CD4-positive, alpha-beta T cell treated with Interleukin-2 at 100 ng/mL for 4 hours (primary cell): ENCODE measurements at regions not wholly inside any gene's neighbourhood (a gene's known extent, or its start where the extent isn't known, plus 50 kb on each side); places are given as distances from the start of the nearest gene placed in this dataset.
"Not testable (repeated sequence)": the region's sequence is repeated elsewhere in the genome, so short reads cannot be mapped to it uniquely, and the experiment has no call there.

ENCODE experiments used
- DNase-seq: peaks from one replicate; pipeline ENCODE4 v3.0.0-alpha.2; 2020; ENCODE audit warnings: low spot score

DNA sequence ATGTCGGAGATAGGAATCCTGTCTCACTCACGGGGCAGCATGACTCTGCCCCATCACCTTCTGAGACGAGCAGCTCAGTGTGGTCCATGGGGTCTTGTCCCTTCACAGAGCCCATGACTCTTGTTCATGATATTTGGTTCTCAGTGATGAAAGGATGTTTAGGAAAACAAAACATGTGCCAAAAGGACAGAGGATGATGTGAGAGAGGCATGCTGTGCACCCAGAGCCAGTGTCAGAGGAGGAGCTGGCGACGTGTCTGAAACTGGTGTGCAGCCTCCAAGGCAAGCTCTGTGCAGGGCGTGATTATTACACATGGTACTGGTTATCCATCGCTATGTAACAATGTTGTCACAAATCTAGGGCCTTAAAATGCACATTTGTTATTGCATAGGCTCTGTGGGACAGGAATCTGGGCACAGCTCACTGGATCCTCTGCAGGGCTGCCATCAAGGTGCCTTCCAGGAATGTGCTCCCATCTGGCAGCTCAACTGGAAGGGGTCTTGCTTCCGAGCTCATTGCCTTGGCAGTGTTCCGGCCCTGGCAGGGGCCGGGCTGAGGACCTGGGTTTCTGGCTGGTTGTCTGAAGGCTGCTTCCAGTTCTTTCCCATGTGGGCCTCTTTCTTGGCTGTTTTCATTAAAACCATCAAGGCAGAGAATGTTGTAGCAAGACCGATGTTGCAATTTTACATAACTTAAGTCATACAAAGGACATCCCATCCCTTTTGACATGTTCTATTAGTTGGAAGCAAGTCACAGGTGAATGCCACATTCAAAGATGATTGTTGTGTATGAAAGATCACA, 175.4 kb downstream of the ERMARD start:
- DNase-seq: no peak

DNA sequence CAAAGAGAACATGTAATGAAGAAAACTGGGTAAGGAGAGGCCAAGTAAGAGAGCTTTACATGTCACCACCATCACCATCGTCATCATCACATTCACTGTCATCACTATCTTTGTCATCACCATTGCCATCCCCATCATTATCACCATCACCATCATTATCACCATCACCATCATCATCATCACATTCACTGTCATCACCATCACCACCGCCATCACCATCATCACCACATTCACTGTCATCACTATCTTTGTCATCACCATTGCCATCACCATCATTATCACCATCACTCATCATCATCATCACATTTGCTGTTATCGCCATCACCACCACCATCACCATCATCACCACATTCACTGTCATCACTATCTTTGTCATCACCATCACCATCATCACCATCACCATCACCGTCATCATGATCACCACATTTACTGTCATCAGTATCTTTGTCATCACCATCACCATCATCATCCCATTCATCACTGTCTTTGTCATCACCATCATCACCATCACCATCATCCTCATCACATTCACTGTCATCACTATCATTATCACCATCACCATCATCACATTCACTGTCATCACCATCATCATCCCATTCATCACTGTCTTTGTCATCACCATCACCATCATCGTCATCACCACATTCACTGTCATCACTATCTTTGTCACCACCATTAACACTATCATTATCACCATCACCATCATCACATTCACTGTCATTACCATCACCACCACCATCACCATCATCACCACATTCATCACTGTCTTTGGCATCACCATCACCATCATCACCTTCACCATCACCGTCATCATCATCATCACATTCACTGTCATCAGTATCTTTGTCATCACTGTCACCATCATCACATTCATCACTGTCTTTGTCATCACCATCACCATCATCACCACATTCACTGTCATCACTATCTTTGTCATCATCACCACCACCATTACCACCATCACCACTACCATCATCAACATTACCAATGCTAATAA, 172.3 kb downstream of the ERMARD start:
- no peak for DNase-seq

DNA sequence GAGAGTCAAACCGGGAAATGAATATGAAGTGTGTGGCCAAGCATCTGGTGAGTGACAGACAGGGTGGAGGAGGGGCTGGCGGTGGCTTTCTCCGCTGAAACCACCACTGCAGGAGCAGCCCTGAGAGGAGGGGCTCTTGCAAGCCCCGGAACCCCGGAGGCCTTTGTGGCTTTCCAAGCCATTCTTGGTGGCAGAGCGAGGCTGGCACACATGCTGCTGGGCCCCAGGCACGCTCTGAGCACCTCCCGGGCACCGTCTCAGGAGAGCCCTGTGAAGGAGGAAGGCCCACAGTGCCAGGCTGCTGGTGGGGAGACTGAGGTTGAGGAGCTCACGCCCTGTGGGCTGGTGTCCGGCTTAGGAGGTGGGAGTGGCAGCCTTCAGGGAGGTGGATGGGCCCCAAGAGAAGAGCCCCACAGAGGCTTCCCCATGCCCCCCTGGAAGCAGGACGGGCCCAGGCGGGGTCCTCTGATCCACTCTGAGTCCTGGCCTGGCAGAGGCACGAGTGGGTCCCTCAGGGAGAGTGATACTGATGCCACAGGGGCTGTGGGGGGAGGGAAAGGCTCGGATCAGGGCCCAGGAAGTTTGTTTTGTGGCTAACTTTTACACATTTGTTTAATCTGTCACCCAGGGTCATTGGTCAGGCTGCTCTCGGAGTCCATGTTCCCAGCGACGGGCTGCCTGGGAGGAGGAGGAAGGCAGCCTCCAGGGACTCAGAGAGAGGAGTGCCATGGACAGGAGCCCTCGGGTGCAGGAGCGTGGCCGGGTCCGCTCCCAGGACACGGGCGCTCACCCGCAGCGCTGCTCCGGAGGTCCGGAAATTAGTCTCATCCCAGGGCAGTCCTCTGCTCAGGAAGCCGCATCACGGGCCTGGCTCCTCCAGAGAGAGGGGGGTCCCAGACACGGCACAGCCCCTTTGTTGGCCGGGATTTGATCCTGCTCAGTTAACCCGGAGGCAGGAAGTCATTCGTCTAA, 170.7 kb downstream of the ERMARD start:
- DNase-seq: no peak

DNA sequence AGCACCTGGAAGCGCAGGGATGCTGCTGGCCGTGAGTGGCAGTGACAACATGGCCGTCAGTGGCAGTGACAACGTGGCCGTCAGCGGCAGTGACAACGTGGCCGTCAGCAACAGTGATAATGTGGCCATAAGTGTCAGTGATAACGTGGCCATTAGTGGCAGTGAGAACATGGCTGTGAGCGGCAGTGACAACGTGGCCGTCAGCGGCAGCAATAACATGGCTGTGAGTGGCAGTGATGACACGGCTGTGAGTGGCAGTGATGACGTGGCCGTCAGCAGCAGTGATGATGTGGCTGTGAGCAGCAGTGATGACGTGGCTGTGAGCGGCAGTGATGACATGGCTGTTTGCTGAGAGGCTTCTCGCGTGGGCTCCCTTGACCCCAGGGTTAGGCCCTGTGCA, 169.8 kb downstream of the ERMARD start:
- no peak for DNase-seq

DNA sequence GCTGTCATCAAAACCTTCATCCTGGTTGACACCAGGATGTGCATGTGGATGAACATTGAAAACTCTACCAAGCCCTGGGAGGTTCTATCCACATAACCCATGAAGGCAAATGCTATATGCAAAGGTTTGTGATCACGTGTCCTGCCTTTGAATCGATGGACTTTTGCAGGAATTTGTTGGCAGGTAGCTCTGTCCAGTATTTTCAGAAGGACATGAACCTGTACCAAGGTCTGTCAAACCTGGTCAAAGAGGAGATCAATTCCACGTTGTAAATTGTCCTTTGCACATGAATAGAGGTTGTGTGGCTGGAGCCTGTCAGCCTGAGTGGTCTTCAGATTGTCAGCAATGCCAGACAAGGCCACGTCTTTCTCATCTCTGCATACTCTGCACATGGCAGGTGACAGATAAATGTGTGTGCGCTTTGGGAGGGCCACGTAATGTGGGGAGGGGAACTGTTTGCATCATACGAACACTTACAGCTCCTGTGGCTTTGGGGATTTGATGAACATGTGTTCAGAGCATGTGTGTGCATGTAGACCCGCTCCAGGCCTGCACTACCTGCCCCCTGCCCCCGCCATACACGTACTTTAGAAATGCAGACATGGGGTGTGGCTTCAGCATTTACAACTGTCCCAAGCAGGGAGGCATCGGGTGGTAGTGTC, 169.1 kb downstream of the ERMARD start:
- no peak for DNase-seq

DNA sequence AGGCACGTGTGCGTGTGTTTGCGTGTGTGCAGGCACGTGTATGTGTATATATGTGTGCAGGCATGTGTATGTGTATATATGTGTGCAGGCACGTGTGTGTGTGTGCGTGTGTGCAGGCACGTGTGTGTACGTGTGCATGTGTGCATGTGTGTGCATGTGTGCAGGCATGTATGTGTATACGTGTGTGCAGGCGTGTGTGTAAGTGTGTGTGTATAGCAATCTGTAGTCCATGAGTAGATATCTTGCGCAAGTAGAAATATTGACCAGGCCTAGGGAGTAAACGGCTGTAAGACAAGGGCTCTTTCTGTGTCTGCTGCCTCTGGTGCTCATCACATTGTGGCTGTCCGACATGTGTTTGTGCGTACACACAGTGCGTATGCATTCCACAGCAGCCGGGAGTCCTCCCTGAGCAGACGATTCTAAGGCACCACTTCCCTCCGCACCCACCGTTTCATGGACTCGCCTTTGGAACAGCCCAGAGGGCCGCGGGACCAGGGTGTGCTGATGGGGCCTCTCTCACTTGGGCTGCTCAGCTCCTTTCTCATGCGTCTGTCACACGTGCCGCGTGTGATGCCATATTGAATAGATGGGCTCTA, 167.6 kb downstream of the ERMARD start:
- no peak for DNase-seq

DNA sequence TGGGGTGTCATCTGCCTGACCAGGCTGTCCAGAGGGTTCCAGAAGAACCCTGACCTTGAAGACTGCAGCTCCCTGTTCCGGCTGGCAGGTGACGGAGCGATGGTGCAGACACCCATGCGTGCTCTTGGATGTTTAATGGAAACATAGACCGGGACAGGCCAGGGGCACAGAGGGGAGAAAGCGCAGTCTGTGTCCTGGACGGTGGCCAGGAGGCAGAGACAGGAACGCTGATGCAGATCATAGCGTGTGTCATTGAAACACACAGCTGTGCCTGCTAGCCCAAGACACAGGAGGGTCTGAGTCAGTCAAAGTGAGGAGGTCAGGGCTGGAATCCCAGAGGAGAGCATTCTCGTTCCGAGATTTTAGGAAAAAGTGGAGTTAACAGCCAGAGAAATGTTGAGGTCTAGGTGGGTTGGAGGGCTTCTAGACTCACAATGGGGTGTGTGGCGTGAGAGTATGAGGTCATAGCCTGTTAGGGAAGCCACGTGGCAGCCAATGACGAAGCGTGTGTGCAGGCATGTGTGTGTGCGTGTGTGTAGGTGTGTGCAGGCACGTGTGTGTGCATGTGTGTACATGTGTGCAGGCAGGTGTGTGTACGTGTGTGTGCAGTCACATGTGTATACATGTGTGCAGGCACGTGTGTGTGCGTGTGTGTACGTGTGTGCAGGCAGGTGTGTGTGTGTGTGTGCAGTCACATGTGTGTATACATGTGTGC, 167.0 kb downstream of the ERMARD start:
- no peak for DNase-seq

DNA sequence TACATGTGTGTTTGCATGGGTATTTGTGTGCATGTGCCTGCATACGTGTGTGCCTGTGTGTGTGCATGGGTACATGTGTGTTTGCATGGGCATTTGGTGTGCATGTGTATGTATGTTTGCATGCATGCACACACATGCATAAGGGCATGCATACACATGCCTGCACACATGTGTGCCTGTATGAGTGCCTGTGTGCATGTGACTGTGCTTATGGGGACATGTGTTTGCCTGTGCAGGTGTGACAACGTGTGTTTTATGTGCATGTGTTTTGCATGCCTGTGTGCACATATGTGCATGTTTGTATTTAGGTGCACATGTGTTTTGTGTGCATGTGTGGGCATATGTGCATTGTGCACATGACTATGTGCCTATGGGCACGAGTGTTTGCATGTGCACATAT, 165.7 kb downstream of the ERMARD start:
- DNase-seq: no peak

DNA sequence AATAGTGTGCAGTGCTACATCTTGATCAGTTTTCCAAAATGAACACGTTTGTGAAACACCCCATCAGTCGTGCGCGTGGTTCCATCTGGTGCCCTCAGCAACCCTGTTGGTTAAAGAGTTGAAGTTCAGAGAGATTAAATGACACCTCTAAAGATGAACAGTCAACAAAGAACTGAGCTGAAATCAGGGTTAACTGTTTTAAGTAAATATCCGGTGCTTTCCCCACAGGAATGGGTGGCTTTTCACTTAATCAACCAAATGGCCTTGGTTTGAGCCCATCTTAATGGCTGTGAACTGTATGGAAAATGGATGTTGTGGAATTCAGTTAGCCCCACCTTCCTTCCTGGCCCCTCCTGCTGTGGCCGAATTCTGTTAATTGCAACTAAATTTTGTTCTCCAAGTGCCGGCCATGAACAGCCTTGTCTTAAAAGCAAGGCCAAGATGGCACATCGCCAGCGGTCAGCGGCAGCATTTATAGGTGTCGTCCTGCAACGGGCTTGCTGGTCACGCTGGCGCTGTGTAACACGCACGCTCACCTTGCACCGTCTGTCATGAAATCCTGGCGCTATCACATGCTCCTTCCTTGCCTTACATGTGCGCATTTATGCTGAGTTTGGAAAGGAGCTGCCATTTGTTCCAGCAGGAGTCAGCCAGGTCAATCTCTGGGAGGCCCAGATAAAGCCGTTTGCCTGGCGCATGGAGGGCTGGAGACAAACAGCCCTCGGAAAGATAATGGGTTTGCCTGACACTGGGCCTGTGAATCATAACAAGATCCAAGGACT, 164.5 kb downstream of the ERMARD start:
- DNase-seq: no peak

DNA sequence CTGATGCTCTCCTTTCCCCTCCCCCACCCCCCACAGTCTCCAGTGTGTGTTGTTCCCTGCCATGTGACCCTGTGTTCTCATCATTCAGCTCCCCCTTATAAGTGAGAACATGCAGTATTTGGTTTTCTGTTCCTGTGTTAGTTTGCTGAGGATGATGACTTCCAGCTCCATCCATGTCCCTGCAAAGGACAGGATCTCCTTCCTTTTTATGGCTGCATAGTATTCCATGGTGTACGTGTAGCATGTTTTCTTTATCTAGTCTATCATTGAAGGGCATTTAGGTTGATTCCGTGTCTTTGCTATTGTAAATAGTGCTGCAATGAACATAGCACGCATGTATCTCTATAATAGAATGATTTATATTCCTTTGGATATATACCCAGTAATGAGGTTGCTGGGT, 162.3 kb downstream of the ERMARD start:
- DNase-seq: not testable (repeated sequence)

DNA sequence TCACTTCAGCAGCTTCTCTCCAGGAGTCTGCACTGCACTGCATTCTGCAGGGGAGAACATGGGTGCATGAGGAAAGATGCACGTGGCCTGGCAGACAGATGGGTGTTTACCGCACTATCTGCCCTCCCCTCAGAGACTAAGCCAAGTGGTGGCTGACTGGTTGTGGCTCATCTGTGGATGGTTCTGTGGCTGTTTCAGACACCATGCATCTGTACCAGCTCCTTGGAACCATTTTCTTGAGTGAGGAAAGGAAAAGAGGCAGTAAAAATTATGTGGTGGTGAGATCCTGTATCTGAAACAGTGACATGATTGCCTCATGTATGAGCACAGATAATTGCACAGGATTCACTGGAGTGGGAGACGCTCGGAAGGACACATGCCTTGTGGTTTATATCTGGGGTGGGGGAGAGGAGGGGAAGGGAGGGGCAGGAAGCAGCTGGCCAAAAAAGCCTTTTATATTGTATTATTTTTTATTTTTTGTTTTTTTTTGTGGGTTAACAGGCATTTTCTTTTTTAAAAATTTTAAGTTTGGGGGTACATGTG, 161.7 kb downstream of the ERMARD start:
- no peak for DNase-seq

DNA sequence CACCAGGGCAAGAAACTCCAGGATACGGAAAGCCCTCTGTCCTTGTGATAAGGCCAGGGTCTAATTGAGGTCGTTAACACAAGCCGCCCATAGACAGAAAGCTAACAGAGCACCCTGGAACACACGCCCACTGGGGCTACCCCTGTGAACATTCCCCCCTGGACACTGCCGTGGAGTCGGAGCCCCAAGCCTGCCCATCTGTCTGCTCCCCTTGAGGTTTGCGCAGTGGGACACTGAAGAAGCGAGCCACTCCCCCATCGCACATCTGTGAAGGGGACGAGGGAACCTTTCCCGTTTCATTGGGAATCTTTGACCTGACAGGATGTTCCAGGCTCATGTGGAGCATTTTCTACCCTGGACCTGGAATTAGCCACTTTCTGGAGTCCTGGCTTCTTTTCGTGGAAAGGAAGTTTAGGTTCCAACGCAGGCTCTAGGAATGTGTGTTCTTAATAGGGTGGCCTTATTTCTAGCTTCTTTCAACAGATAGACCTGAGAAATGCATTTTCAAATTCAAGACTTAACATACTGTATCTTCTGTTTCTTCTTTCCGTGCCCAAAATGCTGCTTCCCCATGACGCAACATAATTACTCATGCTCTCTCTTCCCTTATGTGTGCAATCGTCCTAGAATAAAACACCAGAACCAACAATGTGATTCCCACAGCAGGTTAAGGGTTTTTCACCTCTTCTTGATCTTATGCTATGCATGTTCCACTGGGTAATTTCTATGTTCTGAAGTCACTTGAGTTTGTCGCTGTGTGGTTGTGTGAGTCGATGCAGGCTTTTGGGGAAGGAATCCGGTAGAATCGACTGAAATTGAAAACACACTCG, 161.1 kb downstream of the ERMARD start:
- no peak for DNase-seq

DNA sequence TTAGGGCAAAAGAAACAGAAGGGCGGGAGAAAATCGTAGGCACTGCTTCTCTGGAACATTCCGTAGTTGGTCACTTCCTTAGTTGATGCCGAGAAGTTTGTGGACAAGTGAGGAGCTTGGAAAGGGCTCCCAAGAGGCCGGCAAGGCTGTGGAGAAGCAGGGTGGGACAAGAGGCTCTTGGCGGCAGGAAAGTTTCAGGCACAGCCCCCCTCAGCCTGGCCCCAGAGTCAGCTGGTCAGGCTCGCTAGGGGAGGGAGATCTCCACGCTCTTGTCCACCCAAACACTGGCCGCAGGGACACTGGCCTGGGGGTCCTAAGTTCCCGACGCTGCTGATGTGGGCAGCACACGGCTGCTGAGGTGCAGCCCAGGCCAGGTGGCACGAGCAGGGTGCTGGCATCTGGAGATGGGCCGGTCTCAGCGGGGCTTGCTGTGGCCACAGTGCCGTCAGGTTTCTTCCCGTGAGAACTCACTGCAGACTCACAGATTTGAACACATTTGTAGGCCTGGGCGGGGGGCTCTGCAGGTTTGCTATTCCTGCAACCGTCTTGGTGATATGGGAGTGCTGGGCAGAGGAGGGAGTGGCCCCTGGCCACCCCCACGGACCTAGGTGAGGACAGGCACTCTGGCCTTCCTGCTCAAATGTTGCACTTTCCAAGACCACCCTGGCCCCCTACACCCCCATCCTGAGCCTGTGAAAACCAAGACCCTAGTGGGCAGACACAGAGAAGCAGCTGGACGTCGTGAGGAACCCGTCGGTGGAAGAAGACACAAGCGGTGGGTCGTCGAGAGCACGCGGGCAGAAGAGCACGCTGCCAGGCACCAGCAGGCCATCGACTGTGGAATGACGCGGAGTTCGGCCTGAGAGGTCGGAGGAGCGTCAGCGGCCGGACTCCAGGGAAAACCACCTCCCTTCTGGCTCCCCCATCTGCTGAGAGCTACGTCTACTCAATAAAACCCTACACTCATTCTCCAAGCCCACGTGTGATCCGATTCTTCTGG, 160.1 kb downstream of the ERMARD start:
- DNase-seq: no peak

DNA sequence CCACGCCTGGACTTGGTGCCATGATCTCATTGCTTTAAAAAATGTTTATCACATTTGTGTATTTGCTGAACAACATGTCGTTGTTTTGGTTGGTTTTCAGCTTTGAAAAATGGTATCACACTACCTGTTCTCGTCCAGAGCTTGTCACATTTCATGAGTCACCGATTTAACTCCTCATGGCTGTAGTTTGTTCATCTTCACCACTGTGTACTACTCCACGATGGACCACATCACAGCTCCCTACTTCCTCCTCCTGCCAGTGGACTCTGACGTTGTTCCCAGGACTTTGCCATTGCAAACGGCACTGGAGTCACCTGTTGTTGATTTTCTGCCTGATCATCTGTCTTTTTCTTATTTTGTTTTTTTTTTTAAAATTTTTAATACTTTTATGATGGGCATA, 157.7 kb downstream of the ERMARD start:
- no peak for DNase-seq

DNA sequence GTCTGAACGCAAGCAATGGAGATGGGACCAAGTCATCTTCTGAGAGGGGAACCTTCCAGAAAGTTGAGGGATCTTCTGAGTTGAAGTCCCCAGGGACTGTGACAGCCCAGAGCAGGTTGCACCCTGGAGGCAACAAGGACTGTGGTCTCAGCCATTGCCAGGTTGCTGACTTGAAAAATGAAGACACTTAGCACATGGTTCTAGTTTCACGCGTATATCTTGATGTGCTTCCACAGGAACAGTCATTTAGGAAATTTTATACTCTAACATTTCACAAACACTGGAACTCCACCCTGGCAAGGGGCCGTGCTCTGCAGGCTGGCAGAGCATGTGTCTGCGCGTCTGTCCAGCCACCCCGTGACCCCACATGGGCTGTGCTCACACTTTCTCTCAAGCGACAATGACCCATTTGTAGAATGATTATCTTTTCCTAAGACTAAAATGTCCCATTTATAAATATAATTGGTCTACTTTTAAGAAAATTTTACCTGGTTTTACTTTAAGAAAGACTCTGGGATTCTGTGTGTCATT, 157.0 kb downstream of the ERMARD start:
- DNase-seq: no peak

DNA sequence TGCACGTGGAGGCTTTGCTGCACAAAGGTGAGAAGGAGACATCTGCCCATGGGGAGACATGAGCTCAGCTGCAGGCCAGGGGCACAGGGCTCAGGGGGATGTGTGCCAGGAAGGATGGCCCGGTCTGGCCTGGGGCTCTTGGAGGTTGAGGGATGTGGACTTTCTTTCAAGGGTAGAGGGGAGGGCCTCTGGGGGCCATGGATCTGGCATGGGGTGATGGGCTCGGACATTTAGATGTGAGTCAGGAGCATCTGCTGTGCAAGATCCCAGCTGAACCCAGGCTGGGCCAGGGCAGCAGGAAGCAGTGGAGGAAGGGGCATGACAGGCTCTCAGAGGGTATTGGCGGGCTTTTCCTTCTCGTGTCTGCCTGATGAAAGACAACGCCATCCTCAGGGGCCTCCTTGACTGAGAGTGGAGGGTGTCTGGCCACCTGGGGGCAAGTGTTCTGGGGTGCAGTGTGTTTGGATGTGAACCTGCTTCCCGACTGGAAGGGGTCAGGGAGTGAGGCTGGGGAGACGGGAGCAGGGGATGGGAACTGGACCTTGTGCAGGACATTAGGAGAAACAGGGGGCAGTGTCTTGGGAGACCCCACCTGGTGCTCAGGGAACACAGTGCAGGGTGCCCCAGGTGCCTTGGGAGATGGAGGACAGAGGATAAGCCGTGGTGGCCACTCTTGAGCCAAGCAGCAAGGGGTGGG, 156.1 kb downstream of the ERMARD start:
- DNase-seq: no peak
